Kidney (tissue), 13 donors: ENCODE measurements at regions not wholly inside any gene's neighbourhood (a gene's known extent, or its start where the extent isn't known, plus 50 kb on each side); places are given as distances from the start of the nearest gene placed in this dataset.

Source experiments
- DNase-seq, 5 donors: peaks; one replicate each; pipeline ENCODE4 v3.0.0-alpha.2; 2013 to 2020
- FAIRE-seq: peaks from 2 replicates; lab custom pipeline; 2012; peaks lifted over from hg19 to GRCh38; lab: Jason Lieb, UNC
- H3K27ac ChIP-seq, 2 donors: one replicate each; pipeline ENCODE4 v1.7.0; 2013; ENCODE audit warnings: low read depth in 2 of 2, low read length in 2 of 2, inconsistent platforms in 1 of 2
- H3K27me3 ChIP-seq: one replicate; pipeline ENCODE4 v1.7.1; 2013; ENCODE audit warnings: low read length, inconsistent platforms; ENCODE audit not compliant: control insufficient read depth, insufficient read depth
- H3K36me3 ChIP-seq, 3 donors: one replicate each; pipeline versions ENCODE4 v1.7.0 to v1.7.1; 2013; ENCODE audit warnings: low read length in 3 of 3, control low read depth in 1 of 3, inconsistent platforms in 1 of 3; ENCODE audit not compliant: insufficient read depth in 3 of 3, control insufficient read depth in 2 of 3
- H3K4me1 ChIP-seq, 3 donors: one replicate each; pipeline versions ENCODE4 v1.7.0 to v1.7.1; 2013; ENCODE audit warnings: low read length in 3 of 3, inconsistent platforms in 1 of 3, low read depth in 1 of 3; ENCODE audit not compliant: control insufficient read depth in 2 of 3, insufficient read depth in 2 of 3
- H3K4me3 ChIP-seq, 3 donors: one replicate each; pipeline versions ENCODE4 v1.7.0 to v1.8.1; 2013; ENCODE audit warnings: low read length in 3 of 3, control low read depth in 1 of 3, inconsistent platforms in 1 of 3
- H3K9ac ChIP-seq, 3 donors: one replicate each; pipeline versions ENCODE4 v1.7.0 to v1.7.1; 2013; ENCODE audit warnings: low read length in 3 of 3, control low read depth in 1 of 3, inconsistent platforms in 1 of 3
- H3K9me3 ChIP-seq, 3 donors: one replicate each; pipeline versions ENCODE4 v1.7.0 to v1.7.1; 2013; ENCODE audit warnings: low read length in 3 of 3, control low read depth in 1 of 3, inconsistent platforms in 1 of 3; ENCODE audit not compliant: control insufficient read depth in 2 of 3, insufficient read depth in 1 of 3
- CTCF ChIP-seq: IDR thresholded peaks from 3 replicates; pipeline ENCODE4 v1.5.1; 2012; ENCODE audit warnings: mild to moderate bottlenecking, moderate library complexity, borderline replicate concordance; ENCODE audit not compliant: insufficient read depth; ENCODE audit errors: extremely low read depth
- intact Hi-C: fragments of 100-400 bp; cut with DNase I; formaldehyde crosslinking; loops from one replicate; pipeline ENCODE4 v1.11.1; 2022
- donor health status: control.
- donor health status: control.
- donor health status: control.
- donor health status: control.
- donor health status: control.
- donor health status: DM: yes; HTN: yes; CAD: no.
- donor health status: Normal renal cell carcinoma (clear cell type).

DNA sequence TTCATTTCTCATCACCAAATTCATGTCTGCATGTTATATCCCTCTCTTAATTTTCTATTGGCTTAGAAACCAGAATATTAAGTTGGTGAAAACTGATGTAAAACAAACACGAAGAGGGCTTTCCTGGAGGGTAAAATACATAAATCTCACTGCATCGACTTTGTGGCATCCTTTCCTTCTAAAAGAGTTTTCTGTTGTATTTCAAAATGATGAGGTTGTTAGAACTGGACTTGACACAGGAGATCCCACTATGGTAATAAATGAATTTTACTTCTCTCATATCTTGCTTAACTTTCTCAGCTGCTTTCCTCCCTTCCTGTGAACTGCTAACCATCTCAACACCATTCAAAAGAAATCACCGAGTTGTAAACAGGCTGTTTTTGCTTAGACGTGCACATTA, 162.0 kb upstream of the TRPC7 start:
- intact Hi-C loops, result no loop called here
- H3K4me3 ChIP-seq, result no peak overlapping the region
- no peaks in the 10 kb centered on the region for H3K36me3 ChIP-seq
- no peaks in the 10 kb centered on the region for H3K27me3 ChIP-seq
- no peak overlapping the region for H3K9ac ChIP-seq
- TF ChIP-seq CTCF, result no peak
- H3K27ac ChIP-seq, result no peak overlapping the region
- H3K4me1 ChIP-seq, result no peaks in the 10 kb centered on the region
- FAIRE-seq, result no peak
- no peak for DNase-seq
- H3K9me3 ChIP-seq, result no peaks in the 10 kb centered on the region

- no peaks in the 10 kb centered on the region for H3K4me1 ChIP-seq
- no peak overlapping the region for H3K27ac ChIP-seq
- DNase-seq (no peak), FAIRE-seq (no peak)
- intact Hi-C loops, result no loop called here
- H3K9ac ChIP-seq, result no peak overlapping the region
- no peaks in the 10 kb centered on the region for H3K9me3 ChIP-seq
- no peaks in the 10 kb centered on the region for H3K36me3 ChIP-seq
- H3K27me3 ChIP-seq, result no peaks in the 10 kb centered on the region
- TF ChIP-seq CTCF, result no peak
- H3K4me3 ChIP-seq, result no peak overlapping the region
Observed at GRCh38 chr5:136526791-136527190, 161.4 kb upstream of the TRPC7 start.

DNA sequence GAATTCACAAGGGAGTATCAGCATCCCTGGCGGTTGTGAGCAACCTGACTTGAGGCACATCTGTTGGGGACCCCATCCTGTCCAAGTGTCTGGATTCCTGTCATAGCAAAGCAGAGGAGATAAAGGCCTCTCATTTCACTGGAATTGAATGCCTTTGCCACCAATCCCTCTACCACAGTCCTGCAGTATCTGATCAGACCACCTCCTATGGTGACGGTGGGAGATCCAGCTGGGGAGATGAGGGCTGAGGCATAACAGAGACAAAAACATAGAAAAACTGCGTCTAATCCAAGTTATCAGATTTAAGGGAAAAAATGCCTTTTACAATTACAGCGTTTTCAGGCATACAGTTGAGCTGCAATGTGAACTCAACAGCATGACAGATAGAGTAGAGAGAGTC, 160.7 kb upstream of the TRPC7 start:
- intact Hi-C loops, result no loop called here

More for the DNA sequence above, 160.7 kb upstream of the TRPC7 start:
- TF ChIP-seq CTCF, result no peak
- Histone ChIP-seq H3K27ac (no peak overlapping the region), H3K27me3 (no peaks in the 10 kb centered on the region), H3K4me1 (no peaks in the 10 kb centered on the region), H3K36me3 (no peaks in the 10 kb centered on the region), H3K9me3 (no peaks in the 10 kb centered on the region), H3K9ac (no peak overlapping the region), H3K4me3 (no peak overlapping the region)
- DNase-seq (no peak), FAIRE-seq (no peak)
